ENCODE measurements at regions not wholly inside any gene's neighbourhood (a gene's known extent, or its start where the extent isn't known, plus 50 kb on each side); places are given as distances from the start of the nearest gene placed in this dataset.

- no peaks in the 10 kb centered on the region for H3K9me3 ChIP-seq (ENCODE audit: control insufficient read depth, insufficient read depth, low read length)
- no peak overlapping the region for H3K4me3 ChIP-seq (ENCODE audit: low read depth, low read length)
- no peak for DNase-seq (ENCODE audit: low read depth, low spot score)
- CTCF ChIA-PET, result no interaction called here
- POLR2A ChIA-PET, result no interaction called here
- no peak overlapping the region for H3K27ac ChIP-seq (ENCODE audit: low read depth, low read length)
- TF ChIP-seq CTCF (IDR thresholded peaks at IDR 0.05; ENCODE audit: low read depth, low read length), result no peak
- H3K27me3 ChIP-seq (ENCODE audit: control insufficient read depth, insufficient read depth, low read length), result no peaks in the 10 kb centered on the region
Observed at GRCh38 chr6:119594907-119595306, 245.3 kb upstream of the MAN1A1 start.

- TF ChIP-seq CTCF (IDR thresholded peaks at IDR 0.05; ENCODE audit: low read depth, low read length), result no peak
- POLR2A ChIA-PET, result no interaction called here
- Histone ChIP-seq H3K4me3 (ENCODE audit: low read depth, low read length) (no peak overlapping the region), H3K9me3 (ENCODE audit: control insufficient read depth, insufficient read depth, low read length) (no peaks in the 10 kb centered on the region), H3K27me3 (ENCODE audit: control insufficient read depth, insufficient read depth, low read length) (no peaks in the 10 kb centered on the region), H3K27ac (ENCODE audit: low read depth, low read length) (no peak overlapping the region)
- CTCF ChIA-PET, result interaction anchor here (0.8 kb wide), 1 partner anchor 203 kb away, joined by 3 read pairs; no protein-coding TSS in a partner anchor
- DNase-seq (ENCODE audit: low read depth, low spot score), result no peak
Observed at GRCh38 chr6:119591235-119591634, 241.7 kb upstream of the MAN1A1 start.

GRCh38 chr6:119590066-119590465 is 240.5 kb upstream of the MAN1A1 start:
- DNase-seq (ENCODE audit: low read depth, low spot score), result no peak
- Histone ChIP-seq H3K4me3 (ENCODE audit: low read depth, low read length) (no peak overlapping the region), H3K27me3 (ENCODE audit: control insufficient read depth, insufficient read depth, low read length) (no peaks in the 10 kb centered on the region), H3K27ac (ENCODE audit: low read depth, low read length) (no peak overlapping the region), H3K9me3 (ENCODE audit: control insufficient read depth, insufficient read depth, low read length) (no peaks in the 10 kb centered on the region)
- ChIA-PET CTCF (no interaction called here), POLR2A (no interaction called here)
- no peak for TF ChIP-seq CTCF (IDR thresholded peaks at IDR 0.05; ENCODE audit: low read depth, low read length)

- Histone ChIP-seq H3K9me3 (ENCODE audit: control insufficient read depth, insufficient read depth, low read length) (no peaks in the 10 kb centered on the region), H3K27me3 (ENCODE audit: control insufficient read depth, insufficient read depth, low read length) (no peaks in the 10 kb centered on the region), H3K27ac (ENCODE audit: low read depth, low read length) (no peak overlapping the region), H3K4me3 (ENCODE audit: low read depth, low read length) (no peak overlapping the region)
- ChIA-PET CTCF (interaction anchor here (1.1 kb wide), 1 partner anchor 440 kb away, joined by 4 read pairs; no protein-coding TSS in a partner anchor), POLR2A (no interaction called here)
- TF ChIP-seq CTCF (IDR thresholded peaks at IDR 0.05; ENCODE audit: low read depth, low read length), result no peak
- DNase-seq (ENCODE audit: low read depth, low spot score), result no peak
Observed at GRCh38 chr6:119587537-119587936, 238.0 kb upstream of the MAN1A1 start.

GRCh38 chr6:119586250-119586882 is 236.8 kb upstream of the MAN1A1 start:
- POLR2A ChIA-PET, result no interaction called here
- CTCF ChIA-PET, result no interaction called here

More at GRCh38 chr6:119586250-119586882, 236.8 kb upstream of the MAN1A1 start:
- no peak for DNase-seq (ENCODE audit: low read depth, low spot score)
- Histone ChIP-seq H3K27ac (ENCODE audit: low read depth, low read length) (no peak overlapping the region), H3K27me3 (ENCODE audit: control insufficient read depth, insufficient read depth, low read length) (no peaks in the 10 kb centered on the region), H3K4me3 (ENCODE audit: low read depth, low read length) (no peak overlapping the region), H3K9me3 (ENCODE audit: control insufficient read depth, insufficient read depth, low read length) (no peaks in the 10 kb centered on the region)
- TF ChIP-seq CTCF (IDR thresholded peaks at IDR 0.05; ENCODE audit: low read depth, low read length), result no peak

All from AG04450 (cell line).